ENCODE measurements at regions not wholly inside any gene's neighbourhood (a gene's known extent, or its start where the extent isn't known, plus 50 kb on each side); places are given as distances from the start of the nearest gene placed in this dataset.

DNA sequence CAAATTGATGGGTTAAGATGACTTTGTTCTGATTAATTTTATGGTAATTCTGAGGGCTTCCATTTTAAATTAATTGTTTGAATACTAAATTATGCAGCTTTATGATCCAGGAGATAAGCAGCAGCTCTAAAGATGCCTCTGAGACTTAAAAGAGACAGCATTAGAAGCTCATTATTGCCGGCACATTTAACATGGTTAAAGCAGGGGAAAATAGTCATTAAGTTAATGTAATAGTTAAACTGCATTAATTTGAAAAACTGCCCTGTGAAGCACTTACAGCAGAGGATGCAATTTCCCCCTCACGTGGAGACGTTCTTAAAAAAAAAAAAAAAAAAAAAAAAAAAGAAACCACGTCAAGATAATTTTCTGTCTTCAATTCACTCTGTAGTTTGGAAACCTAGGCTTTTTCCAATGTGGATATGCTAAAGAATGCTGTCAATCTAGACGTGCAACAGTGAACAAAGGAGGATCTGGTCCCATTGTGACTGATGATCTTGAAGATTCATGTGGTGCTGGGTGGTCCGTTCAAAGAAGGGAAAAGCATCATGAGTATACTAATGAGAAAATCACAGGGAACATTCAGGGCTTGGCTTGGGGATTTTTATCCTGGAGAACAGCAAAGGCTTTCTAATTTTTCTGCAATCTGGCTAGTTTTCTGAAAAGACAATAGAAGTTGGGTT lies 440.6 kb upstream of the HS3ST1 start:
- TF ChIP-seq POLR2AphosphoS5 (IDR thresholded peaks at IDR 0.05) (no peak), POLR2A (IDR thresholded peaks at IDR 0.05) (no peak)
